HCEC 1CT (cell line): ENCODE measurements at regions not wholly inside any gene's neighbourhood (a gene's known extent, or its start where the extent isn't known, plus 50 kb on each side); places are given as distances from the start of the nearest gene placed in this dataset.
"Not testable (repeated sequence)": the region's sequence is repeated elsewhere in the genome, so short reads cannot be mapped to it uniquely, and the experiment has no call there.

Source experiments
- DNase-seq: peaks from one replicate; pipeline ENCODE4 v3.0.0-alpha.2; 2017

GRCh38 chrX:13220916-13221315 is 98.9 kb downstream of the ATXN3L start:
- DNase-seq: peak; percentile 73

- peak; percentile 6 for DNase-seq
Observed at GRCh38 chrX:13219991-13220764, 99.7 kb downstream of the ATXN3L start.

GRCh38 chrX:13218758-13219157 is 101.1 kb downstream of the ATXN3L start:
- no peak for DNase-seq

- no peak for DNase-seq
Observed at GRCh38 chrX:13216139-13216538, 103.7 kb downstream of the ATXN3L start.

- peak; percentile 78 for DNase-seq
Observed at GRCh38 chrX:13215729-13216128, 104.1 kb downstream of the ATXN3L start.

GRCh38 chrX:13212191-13212651 is 107.6 kb downstream of the ATXN3L start:
- peak; percentile 30 for DNase-seq

GRCh38 chrX:13210142-13210541 is 109.7 kb downstream of the ATXN3L start:
- not testable (repeated sequence) for DNase-seq

- DNase-seq: not testable (repeated sequence)
Observed at GRCh38 chrX:13209704-13210103, 110.1 kb downstream of the ATXN3L start.

GRCh38 chrX:13208281-13208935 is 111.4 kb downstream of the ATXN3L start:
- no peak for DNase-seq

- DNase-seq: no peak
Observed at GRCh38 chrX:13203271-13203670, 116.6 kb downstream of the ATXN3L start.

- DNase-seq: no peak
Observed at GRCh38 chrX:13201605-13202219, 118.1 kb downstream of the ATXN3L start.

- DNase-seq: no peak
Observed at GRCh38 chrX:13200398-13200797, 119.5 kb downstream of the ATXN3L start.

- DNase-seq: no peak
Observed at GRCh38 chrX:13198762-13199064, 121.1 kb downstream of the ATXN3L start.

- no peak for DNase-seq
Observed at GRCh38 chrX:13198056-13198761, 121.6 kb downstream of the ATXN3L start.

- no peak for DNase-seq
Observed at GRCh38 chrX:13196782-13197181, 123.1 kb downstream of the ATXN3L start.

- no peak for DNase-seq
Observed at GRCh38 chrX:13195340-13195739, 124.5 kb downstream of the ATXN3L start.

- no peak for DNase-seq
Observed at GRCh38 chrX:13194291-13195103, 125.4 kb downstream of the ATXN3L start.

GRCh38 chrX:13190051-13190450 is 129.8 kb downstream of the ATXN3L start:
- DNase-seq: no peak

- DNase-seq: no peak
Observed at GRCh38 chrX:13189380-13189779, 130.5 kb downstream of the ATXN3L start.

GRCh38 chrX:13188731-13189309 is 131.0 kb downstream of the ATXN3L start:
- DNase-seq: no peak

- not testable (repeated sequence) for DNase-seq
Observed at GRCh38 chrX:13186643-13187042, 133.2 kb downstream of the ATXN3L start.

- DNase-seq: peak; percentile 56
Observed at GRCh38 chrX:13180807-13181206, 136.4 kb upstream of the FAM9C start.
